WI38 (cell line): ENCODE measurements at regions not wholly inside any gene's neighbourhood (a gene's known extent, or its start where the extent isn't known, plus 50 kb on each side); places are given as distances from the start of the nearest gene placed in this dataset.

ENCODE experiments used
- H3K4me3 ChIP-seq: 2 replicates; pipeline ENCODE4 v1.5.1; 2011; ENCODE audit warnings: low read depth, mild to moderate bottlenecking, control low read depth, low read length
- TF ChIP-seq, protein P1 (sequence below): IDR thresholded peaks from 2 replicates; pipeline ENCODE4 v1.5.1; 2012; ENCODE audit warnings: low read depth, mild to moderate bottlenecking, control low read depth, low read length

DNA sequence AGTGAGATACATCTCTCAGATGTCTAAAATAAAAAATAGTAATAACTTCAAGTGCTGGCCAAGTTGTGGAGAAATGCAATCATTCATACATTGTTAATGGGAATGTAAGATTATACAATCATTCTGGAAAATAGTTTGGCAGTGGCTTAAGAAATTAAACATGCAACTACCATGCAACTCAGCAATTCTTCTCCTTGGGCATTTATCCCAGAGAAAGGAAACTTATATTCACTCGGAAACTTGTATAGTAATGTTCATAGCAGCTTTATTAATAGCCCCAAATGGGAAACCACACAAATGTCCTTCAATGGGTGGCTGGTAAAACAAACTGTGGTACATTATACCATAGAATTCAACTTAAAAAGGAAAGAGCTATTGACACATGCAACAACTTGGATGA is 274.0 kb upstream of the SPRED2 start:
- TF ChIP-seq, protein P1, sequence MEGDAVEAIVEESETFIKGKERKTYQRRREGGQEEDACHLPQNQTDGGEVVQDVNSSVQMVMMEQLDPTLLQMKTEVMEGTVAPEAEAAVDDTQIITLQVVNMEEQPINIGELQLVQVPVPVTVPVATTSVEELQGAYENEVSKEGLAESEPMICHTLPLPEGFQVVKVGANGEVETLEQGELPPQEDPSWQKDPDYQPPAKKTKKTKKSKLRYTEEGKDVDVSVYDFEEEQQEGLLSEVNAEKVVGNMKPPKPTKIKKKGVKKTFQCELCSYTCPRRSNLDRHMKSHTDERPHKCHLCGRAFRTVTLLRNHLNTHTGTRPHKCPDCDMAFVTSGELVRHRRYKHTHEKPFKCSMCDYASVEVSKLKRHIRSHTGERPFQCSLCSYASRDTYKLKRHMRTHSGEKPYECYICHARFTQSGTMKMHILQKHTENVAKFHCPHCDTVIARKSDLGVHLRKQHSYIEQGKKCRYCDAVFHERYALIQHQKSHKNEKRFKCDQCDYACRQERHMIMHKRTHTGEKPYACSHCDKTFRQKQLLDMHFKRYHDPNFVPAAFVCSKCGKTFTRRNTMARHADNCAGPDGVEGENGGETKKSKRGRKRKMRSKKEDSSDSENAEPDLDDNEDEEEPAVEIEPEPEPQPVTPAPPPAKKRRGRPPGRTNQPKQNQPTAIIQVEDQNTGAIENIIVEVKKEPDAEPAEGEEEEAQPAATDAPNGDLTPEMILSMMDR: no peak
- H3K4me3 ChIP-seq: no peak overlapping the region

DNA sequence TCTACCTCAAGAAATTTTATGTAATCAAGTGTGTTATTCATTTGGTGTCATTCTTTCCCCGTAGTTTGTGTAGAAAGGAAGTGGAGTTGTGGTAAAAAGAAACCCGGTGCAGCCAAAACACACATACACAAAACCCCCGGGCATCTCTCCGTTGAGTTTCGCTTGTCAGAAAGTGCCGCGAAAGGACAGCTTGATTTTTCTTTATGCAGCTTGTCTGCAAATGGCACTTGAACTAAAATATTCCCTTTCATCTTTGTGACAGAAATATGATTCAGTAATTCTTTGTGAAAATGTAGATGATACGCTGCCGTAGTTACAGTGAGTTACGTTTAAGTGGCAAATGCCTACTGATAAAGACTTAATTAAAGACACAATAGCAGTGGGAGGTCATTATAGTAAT is 268.8 kb upstream of the SPRED2 start:
- TF ChIP-seq, protein P1: no peak
- no peak overlapping the region for H3K4me3 ChIP-seq

DNA sequence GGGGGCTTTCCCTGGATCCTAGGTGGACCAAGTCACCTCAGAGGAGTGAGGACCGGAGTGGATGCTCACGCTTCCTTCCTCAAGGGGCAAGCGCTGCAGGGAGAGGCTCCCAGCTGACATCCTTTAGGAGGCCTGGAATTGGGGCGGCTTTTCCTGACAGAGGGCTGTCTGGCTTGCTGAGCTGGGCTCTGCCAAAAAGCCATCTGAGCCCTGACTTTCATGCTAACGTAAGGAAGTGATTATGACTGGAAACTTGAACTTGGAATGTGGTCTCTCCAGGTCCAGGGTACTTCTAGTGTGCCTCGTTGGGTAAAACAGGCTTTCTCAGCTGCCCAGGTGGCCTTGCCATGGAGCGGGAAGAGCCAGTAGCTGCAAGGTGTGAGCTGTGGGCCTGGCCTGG is 268.3 kb upstream of the SPRED2 start:
- TF ChIP-seq, protein P1: no peak

DNA sequence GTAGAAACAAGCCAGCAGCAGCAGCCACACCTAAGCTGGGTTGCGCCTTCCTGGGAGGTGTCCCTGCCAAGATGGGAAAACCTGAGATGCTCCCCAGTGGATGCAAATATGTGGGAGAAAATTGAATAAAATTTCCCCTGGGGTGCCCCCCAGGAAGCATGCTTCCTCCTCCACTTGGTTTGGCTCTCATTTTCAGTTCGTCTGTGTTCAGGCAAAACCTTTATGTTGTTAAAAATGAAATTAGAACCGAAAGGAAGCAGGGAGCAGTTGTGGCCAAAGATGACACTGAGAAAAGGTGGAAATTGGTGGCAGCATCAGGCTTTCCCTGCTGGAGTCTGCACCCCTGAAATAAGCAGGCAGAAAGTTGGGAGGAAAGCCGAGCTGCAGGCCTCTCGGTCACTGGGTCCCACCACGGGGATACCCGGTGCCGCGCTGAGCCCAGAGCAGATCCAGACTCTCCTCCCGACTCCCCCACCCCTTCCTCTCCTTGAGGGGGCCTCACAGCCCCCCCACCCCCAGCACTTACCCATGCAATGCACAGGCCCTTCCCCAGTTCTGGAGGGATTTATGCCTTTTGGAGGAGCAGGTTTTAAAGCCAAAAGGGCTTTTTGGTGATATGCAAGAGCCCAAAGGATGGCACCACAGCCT is 267.7 kb upstream of the SPRED2 start:
- no peak overlapping the region for H3K4me3 ChIP-seq
- TF ChIP-seq, protein P1: no peak

More for the DNA sequence above, 268.3 kb upstream of the SPRED2 start:
- no peak overlapping the region for H3K4me3 ChIP-seq

DNA sequence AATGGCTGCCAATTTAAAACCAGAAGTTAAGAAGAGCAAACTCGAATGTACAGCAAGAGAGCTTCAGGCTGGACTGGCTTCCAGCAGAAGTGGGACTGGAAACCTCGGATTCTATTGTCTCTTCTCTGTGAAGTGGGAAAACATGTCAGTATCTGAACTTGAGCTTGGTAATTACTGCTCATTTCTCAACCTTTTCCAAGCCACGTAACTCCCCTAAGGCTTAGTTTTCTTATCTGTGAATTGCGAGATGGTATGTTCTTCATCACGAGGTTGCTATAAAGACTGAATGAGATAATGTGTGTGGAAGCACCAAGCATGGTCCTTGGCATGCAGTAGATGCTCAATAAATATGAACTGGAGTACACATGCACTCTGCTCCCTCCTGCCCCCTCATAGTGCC is 259.4 kb upstream of the SPRED2 start:
- TF ChIP-seq, protein P1: no peak
- H3K4me3 ChIP-seq: no peak overlapping the region

DNA sequence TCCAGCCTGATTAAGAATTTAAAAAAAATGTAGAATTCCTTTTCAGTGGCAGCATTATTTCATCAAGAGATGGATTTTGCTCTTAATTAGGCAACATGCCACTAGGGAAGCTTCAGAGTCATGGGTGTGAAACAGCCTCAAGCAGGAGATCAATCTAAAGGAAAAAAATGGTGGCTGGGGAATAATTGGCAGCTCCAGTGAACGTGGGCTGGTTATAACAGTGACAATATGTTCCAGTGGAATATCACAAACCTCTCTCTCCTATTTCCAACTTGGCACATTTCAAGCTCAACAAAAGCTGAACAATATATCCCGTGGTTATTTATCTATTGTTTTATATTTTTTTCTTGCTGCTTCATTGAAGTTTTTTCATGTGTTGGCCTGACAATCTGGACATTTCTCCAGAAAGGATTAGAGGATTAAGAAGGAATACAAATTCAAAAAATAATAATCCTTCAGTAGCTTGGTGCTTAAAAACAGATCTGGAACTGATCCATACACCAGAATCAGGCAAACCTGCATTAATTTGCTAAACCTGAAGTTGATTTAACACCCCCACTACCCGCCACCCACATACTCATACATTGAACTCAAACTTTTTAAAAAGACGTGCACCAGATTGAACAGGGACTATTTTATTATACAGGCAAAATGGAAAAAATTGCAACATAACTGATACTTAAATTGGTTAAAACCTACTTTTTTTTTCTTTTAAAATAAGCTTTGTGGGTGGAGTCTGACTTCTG is 255.9 kb upstream of the SPRED2 start:
- H3K4me3 ChIP-seq: no peak overlapping the region
- TF ChIP-seq, protein P1: no peak

DNA sequence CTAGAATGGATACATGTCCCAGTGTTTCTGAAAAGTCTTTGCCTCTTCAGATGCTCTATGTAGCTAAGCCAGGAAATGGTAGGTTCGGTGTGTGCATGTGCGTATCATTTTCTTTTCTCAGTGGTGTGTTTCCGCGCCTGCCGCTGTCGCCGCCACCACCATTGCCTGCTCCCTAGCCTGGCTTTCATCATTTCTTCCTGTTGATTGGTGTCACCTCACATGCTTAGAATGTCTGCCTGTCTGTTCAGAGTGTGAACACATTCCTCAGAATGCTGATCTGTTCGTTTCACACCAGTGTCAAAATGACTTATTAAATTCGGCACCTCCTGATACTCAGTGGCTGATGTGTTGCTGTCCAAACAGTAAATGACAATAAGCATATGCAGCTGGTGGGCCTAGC is 255.2 kb upstream of the SPRED2 start:
- TF ChIP-seq, protein P1: no peak
- H3K4me3 ChIP-seq: no peak overlapping the region
